OCI-M1 (cell line): ENCODE measurements at regions not wholly inside any gene's neighbourhood (a gene's known extent, or its start where the extent isn't known, plus 50 kb on each side); places are given as distances from the start of the nearest gene placed in this dataset.
"Not testable (repeated sequence)": the region's sequence is repeated elsewhere in the genome, so short reads cannot be mapped to it uniquely, and the experiment has no call there.

Experiments
- DNase-seq: peaks from one replicate; lab custom pipeline; 2025; lab: John Stamatoyannopoulos, UW

GRCh38 chr9:42377530-42378417 is 194.3 kb downstream of the SPATA31A6 start:
- not testable (repeated sequence) for DNase-seq

DNA sequence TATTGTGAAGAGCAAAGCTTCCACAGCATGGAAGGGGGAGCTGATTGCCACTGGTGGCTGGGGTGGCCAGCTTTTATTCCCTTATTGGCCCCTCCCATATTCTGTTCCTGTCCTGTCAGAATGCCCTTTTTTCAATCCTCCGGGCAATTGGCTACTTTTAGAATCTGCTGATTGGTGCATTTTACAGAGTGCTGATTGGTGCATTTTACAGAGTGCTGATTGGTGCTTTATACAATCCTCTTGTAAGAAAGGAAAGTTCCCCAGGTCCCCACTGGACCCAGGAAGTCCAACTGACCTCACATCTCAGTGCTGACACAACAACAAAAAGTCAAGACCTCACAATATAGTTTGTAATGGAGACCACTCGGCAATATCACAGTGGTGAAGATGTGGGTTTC is 195.0 kb downstream of the SPATA31A6 start:
- no peak for DNase-seq

DNA sequence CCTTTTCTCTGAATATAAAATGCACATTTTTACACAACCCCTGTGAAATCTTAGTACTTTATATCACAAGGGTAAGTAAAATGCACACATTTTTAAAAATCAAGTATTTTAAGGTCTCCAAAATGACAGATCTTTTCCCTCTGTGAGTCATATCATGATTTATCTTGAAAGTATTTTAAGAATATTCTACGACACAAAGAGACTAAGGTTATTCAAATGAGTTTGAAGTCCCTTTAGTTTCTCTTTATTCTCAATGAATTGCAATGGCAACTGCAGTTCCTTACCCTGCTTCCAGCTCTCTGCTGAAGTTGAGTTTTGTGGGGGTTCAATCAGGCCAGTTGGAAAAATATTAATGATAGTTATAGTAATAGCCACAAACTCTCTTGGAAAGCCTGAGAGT is 196.1 kb downstream of the SPATA31A6 start:
- DNase-seq, result not testable (repeated sequence)

DNA sequence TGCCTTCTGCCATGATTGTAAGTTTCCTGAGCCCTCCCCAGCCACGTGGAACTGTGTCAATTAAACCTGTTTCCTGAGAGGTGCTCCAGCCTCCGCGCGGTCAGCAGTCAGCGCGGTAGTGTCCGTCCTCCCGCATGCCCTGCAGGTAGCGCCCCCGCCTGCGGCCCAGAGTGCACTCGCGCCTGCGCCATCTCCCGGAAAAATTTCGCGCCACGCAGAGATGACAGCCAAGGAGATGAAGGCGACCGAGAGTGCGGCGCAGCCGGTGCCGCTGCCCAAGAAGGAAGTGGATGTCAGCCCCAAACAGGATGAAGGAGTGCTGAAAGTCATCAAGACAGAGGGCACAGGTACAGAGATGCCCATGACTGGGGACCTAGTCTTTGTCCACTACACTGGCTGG is 201.1 kb downstream of the SPATA31A6 start:
- not testable (repeated sequence) for DNase-seq

GRCh38 chr9:42385574-42386120 is 202.2 kb downstream of the SPATA31A6 start:
- DNase-seq, result not testable (repeated sequence)

- DNase-seq, result no peak
These were observed 203.0 kb downstream of the SPATA31A6 start for GRCh38 chr9:42386477-42386876.

DNA sequence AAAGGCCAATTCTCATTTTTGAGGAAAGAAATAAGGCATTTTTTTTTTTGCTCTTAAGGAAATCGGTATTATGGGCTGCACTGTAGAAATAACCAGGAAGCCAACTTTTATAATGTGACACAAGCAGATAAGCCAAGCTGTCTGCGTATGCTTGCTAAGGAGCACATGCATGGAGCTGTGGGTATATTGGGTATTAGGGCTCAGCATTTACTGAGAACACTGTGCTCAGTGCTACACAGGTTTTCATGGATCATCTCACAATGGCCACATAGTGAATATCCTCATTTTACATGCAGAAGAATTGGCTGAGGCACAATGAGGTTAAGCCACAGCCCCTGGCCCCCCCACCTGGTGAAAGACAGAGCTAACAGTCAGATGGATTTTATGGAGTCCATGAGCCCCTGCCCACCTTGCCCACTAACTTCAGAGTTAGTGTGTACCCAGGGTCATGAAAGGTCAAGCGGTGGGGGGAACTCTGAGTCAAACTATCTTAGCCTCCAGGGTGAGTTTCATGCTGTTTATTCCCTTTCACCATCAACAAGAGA is 204.8 kb downstream of the SPATA31A6 start:
- DNase-seq, result no peak

GRCh38 chr9:42388846-42389245 is 205.4 kb downstream of the SPATA31A6 start:
- DNase-seq, result no peak

DNA sequence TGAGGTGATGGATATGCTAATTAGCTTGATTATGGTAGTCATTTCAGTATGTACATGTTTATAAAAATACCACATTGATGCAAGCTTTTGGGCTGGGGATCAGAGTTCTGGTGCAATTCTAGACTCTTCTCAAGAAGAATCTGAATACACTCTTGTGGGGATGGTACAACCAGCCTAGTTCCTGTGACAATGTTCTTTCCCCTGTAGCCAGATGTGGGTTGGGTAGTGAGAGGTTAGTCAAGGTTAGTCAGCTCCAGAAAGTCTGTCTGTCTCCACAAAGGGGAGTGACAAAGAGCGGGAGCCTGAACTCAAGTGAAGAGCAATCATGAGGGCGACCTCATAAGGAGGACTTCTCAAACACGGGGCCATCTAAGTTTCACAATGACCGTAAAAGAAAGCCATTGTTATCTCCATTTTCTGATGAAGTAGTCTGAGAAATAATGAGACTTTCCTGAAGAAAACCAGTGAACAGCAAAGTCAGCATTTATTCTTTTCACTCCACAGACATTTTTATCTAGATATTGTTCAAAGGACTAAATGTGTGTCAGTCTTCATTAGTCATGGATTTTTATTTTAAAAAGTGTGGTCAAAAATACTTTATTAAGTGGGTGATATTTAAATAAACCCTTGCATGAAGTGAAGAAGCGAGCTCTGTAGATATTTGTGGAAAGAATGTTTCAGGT is 209.5 kb downstream of the SPATA31A6 start:
- not testable (repeated sequence) for DNase-seq

DNA sequence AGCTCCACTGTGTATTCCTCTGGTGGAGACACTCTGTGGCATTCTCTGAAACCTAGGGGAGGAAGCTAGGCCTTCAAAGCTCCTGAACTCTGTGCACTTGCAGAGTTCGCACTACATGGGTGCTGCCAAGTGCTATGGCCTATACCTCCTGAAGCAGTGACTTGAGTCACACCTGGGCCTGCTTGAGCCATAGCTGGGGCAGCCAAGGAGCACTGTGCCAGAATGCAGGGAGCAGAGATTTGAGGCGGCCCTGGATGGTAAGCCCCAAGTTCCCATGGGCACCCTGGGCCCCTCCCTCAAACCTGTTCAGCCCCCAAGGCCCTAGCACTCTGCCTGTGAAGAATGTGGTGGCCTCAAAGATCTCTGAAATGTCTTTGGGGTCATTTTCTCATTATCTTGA is 212.9 kb downstream of the SPATA31A6 start:
- DNase-seq, result no peak

DNA sequence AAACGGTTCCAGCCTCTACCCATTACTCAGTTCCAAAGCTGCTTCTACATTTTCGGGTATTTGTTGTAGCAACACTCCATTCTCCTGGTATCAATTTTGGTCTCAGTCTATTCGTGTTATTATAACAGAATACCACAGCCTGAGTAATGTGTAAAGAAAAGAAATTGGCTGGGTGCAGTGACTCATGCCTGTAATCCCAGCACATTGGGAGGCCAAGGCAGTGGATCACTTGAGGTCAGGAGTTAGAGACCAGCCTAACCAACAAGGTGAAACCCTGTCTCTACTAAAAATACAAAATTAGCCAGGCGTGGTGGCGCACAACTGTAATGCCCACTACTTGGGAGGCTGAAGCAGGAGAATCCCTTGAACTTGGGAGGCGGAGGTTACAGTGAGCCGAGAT is 213.9 kb downstream of the SPATA31A6 start:
- DNase-seq, result not testable (repeated sequence)

- DNase-seq, result not testable (repeated sequence)
These were observed 219.5 kb downstream of the SPATA31A6 start for GRCh38 chr9:42402919-42403318.

- not testable (repeated sequence) for DNase-seq
These were observed 226.1 kb downstream of the SPATA31A6 start for GRCh38 chr9:42409581-42409980.

DNA sequence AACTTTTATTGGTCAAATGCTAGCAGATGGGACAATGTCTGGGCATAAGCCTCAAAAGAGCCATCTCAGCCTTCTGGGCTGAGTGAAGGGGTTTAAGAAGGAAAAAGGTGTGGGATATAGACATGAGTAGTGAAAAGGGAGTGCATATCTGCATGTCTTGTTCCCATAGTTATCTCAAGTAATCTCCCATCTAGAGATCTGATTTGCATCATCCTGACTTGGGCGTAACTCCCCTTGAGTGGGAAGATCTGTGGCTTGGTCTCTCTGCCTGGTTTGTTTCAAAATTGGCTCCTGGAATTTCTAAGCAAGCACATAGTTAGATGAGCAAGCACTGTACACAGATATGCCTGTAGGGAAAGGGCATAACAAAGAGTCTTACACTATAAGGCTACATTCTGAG is 228.9 kb downstream of the SPATA31A6 start:
- not testable (repeated sequence) for DNase-seq

DNA sequence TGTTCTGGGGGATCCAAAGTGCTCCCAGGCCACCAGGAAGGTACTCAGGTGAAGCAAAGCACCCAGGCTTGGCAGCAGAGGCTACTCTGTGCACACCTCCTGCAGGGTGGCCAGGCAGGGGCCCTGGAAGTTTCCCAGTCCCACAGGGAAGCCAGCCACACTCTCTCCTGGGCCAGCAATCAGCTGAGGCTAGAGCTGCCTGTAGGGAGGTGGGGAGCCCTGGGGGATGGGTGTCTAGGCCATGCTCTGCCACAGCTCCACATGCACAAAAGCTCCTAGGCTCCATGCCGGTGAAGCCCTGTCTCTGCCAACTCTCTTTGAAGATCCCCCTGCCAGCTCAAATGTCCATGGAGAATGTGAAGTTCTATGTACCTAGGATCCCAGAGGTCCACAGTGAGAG is 231.4 kb downstream of the SPATA31A6 start:
- DNase-seq, result not testable (repeated sequence)

DNA sequence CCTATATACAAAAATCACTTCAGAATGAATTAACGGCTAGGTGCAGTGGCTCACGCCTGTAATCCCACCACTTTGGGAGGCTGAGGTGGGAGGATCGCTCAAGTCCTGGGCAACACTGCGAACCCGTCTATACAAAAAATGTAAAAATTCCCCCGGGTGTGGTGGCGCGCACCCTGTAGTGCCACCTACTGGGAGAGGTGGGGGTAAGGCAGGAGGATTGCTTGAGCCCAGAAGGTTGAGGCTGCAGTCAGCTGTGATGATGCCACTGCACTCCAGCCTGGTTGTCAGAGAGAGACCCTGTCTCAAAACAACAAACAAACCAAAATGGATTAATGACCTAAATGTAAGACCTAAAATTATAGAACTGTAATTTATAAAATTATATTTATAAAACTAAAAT is 236.2 kb downstream of the SPATA31A6 start:
- not testable (repeated sequence) for DNase-seq

DNA sequence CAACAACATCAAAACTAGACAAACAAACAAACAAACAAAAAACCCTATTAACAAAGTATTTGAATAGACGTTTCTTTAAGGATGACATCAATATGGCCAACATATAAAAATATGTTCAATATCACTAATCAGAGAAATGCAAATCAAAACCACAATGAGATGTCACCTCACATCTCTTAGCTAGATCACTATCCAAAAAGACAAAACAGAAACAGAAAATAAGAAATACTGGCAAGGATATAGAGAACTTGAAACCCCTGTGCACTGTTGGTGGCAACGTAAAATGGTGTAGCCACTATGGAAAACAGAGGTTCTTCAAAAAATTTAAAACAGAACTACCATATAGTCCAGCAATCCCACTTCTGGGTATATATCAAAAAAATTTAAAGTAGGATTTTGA is 236.9 kb downstream of the SPATA31A6 start:
- not testable (repeated sequence) for DNase-seq

GRCh38 chr9:42421630-42422029 is 238.2 kb downstream of the SPATA31A6 start:
- not testable (repeated sequence) for DNase-seq

DNA sequence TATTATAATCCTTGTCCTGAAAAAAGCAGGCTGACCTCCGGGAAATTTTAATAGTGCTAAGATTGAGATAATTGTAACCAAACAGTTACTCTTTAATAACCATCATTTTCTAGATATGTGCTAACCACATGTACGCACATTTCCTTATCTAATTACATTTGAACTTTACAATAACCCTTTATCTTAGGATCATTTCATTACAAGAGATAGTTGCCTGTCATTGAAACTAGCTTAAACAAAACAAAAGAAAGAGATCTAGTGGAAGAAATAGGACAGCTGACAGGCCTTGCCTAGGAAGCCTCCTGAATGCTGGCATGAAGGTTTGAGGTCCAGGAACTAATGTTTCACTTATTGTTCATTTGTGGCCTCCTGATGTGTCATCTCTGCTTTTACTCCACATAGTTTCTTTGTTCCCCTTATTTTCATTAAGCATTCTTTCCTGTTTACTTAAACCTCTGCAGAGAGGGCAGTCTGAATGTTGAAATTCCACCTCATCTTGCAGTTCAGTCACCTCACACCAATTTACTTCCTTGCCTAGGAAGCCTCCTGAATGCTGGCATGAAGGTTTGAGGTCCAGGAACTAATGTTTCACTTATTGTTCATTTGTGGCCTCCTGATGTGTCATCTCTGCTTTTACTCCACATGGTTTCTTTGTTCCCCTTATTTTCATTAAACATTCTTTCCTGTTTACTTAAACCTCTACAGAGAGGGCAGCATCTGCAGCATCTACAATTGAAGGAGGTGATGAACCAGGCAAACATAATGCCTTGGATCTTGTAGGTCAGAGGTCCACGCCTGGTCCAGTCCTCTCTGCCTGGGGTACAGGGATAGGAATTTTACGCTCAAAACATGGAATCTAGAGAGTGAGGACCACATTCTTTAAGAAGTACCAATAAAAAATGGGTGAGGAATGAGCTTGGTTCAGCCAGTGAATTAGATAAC is 247.5 kb downstream of the SPATA31A6 start:
- not testable (repeated sequence) for DNase-seq

GRCh38 chr9:42431616-42432010 is 248.2 kb downstream of the SPATA31A6 start:
- DNase-seq, result not testable (repeated sequence)
